ENCODE measurements at regions not wholly inside any gene's neighbourhood (a gene's known extent, or its start where the extent isn't known, plus 50 kb on each side); places are given as distances from the start of the nearest gene placed in this dataset.

DNA sequence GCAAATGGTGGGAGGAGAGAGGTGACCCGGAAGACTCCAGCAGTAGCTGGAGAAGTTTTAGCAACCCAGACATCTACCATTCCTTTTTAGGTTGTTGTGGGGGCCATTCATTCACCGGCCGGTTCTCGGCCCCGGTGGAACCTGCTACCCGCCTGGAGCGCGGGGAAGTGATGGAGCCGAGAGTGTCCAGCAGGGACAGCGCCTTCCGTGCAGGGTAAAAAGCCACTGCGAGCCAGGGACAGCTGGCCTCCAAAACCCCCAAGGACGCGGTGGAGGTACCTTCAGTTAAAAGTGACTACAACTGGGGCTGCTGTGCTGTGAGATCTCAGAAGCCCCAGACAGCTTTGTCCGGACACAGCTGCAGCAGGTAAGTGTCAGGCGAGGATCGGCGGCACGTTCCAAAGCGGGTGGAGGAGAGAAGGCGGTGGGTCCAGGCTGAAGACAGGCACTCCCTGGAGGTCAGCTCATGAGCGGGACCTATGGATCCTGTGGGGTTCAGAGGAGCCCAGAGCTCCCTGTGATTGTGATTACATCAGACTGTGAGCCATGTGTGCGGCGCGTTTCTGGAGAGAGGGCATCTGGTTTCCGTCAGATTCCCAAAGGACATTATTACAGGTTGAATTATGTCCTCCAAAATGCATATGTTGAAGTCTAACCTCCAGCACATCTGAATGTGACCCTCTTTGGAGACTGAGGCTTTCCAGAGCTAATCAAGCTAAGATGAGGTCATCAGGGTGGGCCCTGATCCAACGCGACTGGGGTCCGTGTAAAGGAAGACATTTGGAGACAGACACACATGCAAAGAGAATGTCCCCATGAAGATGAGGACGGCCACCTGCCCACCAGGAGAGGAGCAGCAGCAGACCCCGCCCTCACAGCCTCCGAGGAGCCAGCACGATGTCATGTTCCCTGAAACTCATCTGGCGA, 276.3 kb downstream of the EIPR1 start:
- TF ChIP-seq, protein P1, sequence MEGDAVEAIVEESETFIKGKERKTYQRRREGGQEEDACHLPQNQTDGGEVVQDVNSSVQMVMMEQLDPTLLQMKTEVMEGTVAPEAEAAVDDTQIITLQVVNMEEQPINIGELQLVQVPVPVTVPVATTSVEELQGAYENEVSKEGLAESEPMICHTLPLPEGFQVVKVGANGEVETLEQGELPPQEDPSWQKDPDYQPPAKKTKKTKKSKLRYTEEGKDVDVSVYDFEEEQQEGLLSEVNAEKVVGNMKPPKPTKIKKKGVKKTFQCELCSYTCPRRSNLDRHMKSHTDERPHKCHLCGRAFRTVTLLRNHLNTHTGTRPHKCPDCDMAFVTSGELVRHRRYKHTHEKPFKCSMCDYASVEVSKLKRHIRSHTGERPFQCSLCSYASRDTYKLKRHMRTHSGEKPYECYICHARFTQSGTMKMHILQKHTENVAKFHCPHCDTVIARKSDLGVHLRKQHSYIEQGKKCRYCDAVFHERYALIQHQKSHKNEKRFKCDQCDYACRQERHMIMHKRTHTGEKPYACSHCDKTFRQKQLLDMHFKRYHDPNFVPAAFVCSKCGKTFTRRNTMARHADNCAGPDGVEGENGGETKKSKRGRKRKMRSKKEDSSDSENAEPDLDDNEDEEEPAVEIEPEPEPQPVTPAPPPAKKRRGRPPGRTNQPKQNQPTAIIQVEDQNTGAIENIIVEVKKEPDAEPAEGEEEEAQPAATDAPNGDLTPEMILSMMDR (IDR thresholded peaks at IDR 0.05; ENCODE audit: control extremely low read depth, extremely low read depth, low read depth, missing control alignments), result no peak
- POLR2A ChIA-PET, result no interaction called here

DNA sequence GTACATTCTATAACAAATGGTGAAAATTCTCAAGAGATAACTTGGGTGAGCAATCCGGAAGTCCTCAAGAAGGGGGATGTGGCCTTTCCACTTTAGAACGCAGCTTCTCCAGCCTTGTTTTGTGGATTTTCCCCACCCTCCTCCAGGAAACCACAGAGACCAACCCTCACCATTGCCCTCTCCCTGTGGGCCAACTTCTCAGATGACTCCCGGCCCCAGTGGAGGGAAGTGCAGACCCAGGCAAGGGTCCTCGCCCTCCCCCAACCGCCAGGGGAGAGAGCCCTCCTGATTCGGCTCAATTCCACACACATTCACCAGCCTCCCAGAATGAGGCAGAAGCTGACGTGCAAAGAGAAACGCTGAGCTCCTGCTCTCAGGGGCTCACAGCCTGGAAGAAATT, 277.2 kb downstream of the EIPR1 start:
- peak; percentile 10 for DNase-seq (ENCODE audit: extremely low spot score)
- POLR2A ChIA-PET, result no interaction called here
- CTCF ChIA-PET, result no interaction called here

More for the DNA sequence above, 276.3 kb downstream of the EIPR1 start:
- CTCF ChIA-PET, result no interaction called here
- peak; percentile 10 for DNase-seq (ENCODE audit: extremely low spot score)

DNA sequence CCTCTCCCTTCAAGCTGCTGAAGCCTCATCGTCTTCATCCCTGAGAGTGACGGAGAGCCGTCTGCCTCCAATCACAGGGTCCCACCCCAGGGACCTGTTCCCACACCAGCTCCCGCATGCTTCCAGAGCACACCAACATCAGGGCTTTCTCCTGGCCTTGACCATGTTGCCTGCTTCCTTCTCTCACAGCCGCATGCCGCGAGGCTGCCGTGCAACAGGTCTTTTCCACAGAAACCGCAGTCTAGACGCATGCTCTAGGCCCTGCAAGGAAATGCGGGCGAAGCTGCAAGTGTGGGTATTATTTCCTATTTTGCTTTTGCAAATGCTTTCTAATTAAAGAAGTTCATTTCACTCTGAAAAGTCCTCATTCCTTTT, 277.8 kb downstream of the EIPR1 start:
- peak; percentile 3 for DNase-seq (ENCODE audit: extremely low spot score)
- POLR2A ChIA-PET, result no interaction called here
- TF ChIP-seq, protein P1 (IDR thresholded peaks at IDR 0.05; ENCODE audit: control extremely low read depth, extremely low read depth, low read depth, missing control alignments), result no peak
- CTCF ChIA-PET, result no interaction called here

More for the DNA sequence above, 277.2 kb downstream of the EIPR1 start:
- TF ChIP-seq, protein P1 (IDR thresholded peaks at IDR 0.05; ENCODE audit: control extremely low read depth, extremely low read depth, low read depth, missing control alignments), result no peak

DNA sequence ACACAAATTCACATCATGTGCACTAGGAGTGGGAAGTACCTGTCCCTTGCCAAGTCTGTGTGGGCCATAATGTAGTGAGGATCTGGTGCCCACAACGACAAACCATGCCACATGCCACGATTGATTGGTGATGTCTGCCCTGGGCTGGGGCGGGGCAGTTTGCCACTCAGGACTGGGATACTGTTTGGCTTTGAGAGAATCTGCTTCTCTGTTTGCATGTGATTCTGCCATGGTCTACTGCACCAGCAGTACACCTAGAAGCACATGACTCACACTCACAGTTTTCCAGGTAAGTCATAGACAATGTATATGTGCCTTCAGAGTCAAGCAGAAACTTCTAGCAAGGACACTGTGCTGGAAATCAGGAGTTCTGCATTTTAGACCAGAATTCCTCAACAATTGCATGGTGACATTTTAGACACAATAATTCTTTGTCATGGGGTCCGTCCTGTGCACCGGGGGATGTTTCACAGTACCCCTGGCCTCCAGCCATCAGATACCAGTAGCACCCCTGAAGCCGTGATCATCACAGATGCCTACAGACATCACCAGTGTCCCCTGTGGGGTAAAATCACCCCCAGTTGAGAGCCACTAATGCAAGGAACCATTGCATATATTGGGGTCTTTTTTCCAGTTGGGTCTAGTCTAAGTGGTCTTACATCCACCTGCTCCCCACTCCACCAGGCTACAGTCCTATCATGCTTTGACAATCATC, 278.3 kb downstream of the EIPR1 start:
- ChIA-PET CTCF (no interaction called here), POLR2A (no interaction called here)
- peak; percentile 10 for DNase-seq (ENCODE audit: extremely low spot score)
- TF ChIP-seq, protein P1 (IDR thresholded peaks at IDR 0.05; ENCODE audit: control extremely low read depth, extremely low read depth, low read depth, missing control alignments), result no peak

DNA sequence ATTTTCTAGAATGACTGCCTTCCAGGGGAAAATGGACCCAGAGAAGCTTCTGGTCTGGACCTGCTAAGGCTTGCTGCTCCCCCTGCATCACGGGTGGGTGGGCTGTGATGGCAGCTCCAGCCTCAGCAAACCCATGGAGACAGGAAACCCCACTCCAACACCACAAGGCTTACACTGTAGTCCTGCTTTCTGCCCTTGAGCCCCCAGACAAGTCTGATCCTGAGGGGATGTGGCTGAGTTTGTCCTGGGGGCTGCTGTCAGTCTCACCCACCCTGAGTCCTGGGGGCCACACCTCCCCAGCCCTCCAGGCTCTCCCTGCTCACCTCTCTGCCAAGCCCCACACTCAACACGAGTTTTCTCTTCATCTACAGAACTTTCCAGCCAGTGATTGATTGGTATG, 279.4 kb downstream of the EIPR1 start:
- POLR2A ChIA-PET, result no interaction called here
- CTCF ChIA-PET, result interaction anchor here (1.8 kb wide), 1 partner anchor 45 kb away, joined by 4 read pairs; no protein-coding TSS in a partner anchor
- TF ChIP-seq, protein P1 (IDR thresholded peaks at IDR 0.05; ENCODE audit: control extremely low read depth, extremely low read depth, low read depth, missing control alignments), result no peak

DNA sequence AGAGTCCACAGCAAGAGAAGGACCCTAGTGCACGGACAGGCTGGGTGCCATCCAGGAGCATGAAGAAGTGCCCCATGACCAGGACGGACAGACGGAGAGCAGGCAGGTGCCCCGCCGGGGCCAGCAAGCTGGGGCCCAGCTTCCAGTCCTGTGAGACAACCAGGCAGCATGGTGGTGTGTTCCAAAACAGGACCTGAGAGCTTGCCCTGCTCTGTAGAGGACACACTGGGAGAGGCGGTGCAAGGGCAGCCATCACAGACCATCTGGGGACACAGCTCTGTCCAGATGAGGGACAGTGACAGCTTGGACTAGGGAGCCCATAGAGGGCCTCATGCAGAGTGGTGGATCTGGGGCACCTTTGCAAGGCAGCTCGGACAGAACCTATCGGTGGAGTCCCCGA, 279.8 kb downstream of the EIPR1 start:
- ChIA-PET CTCF (interaction anchor here (1.8 kb wide), 1 partner anchor 45 kb away, joined by 4 read pairs; no protein-coding TSS in a partner anchor), POLR2A (no interaction called here)
- TF ChIP-seq, protein P1 (IDR thresholded peaks at IDR 0.05; ENCODE audit: control extremely low read depth, extremely low read depth, low read depth, missing control alignments), result no peak
- peak; percentile 6 for DNase-seq (ENCODE audit: extremely low spot score)

More for the DNA sequence above, 279.4 kb downstream of the EIPR1 start:
- no peak for DNase-seq (ENCODE audit: extremely low spot score)
